ENCODE measurements at regions not wholly inside any gene's neighbourhood (a gene's known extent, or its start where the extent isn't known, plus 50 kb on each side); places are given as distances from the start of the nearest gene placed in this dataset.

DNA sequence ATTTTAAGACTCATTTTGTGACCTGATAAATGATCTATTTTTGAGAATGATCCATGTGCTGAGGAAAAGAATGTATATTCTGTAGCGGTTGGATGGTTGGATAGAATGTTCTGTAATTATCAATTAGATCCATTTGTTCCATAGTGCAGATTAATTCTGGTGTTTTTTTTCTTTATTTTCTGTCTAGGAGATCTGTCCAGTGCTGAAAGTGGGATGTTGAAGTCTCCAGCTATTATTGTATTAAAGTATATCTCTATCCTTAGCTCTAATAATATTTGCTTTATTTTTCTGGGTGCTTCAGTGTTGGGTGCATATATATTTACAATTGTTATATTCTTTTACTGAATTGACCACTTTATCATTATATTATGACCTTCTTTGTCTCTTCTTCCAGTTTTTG lies 1344.9 kb upstream of the TENM3 start:
- TF ChIP-seq, protein P1, sequence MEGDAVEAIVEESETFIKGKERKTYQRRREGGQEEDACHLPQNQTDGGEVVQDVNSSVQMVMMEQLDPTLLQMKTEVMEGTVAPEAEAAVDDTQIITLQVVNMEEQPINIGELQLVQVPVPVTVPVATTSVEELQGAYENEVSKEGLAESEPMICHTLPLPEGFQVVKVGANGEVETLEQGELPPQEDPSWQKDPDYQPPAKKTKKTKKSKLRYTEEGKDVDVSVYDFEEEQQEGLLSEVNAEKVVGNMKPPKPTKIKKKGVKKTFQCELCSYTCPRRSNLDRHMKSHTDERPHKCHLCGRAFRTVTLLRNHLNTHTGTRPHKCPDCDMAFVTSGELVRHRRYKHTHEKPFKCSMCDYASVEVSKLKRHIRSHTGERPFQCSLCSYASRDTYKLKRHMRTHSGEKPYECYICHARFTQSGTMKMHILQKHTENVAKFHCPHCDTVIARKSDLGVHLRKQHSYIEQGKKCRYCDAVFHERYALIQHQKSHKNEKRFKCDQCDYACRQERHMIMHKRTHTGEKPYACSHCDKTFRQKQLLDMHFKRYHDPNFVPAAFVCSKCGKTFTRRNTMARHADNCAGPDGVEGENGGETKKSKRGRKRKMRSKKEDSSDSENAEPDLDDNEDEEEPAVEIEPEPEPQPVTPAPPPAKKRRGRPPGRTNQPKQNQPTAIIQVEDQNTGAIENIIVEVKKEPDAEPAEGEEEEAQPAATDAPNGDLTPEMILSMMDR (IDR thresholded peaks at IDR 0.05) = no peak
- TF ChIP-seq POLR2AphosphoS5 (IDR thresholded peaks at IDR 0.05; ENCODE audit: insufficient read depth in 1 of 2, low read depth in 1 of 2) (no peak), POLR2A (IDR thresholded peaks at IDR 0.05) (no peak)

Measured in vagina (tissue), 2 donors.